Peyer's patch (tissue), 4 donors: ENCODE measurements at regions not wholly inside any gene's neighbourhood (a gene's known extent, or its start where the extent isn't known, plus 50 kb on each side); places are given as distances from the start of the nearest gene placed in this dataset.

ENCODE experiments used
- DNase-seq, 3 donors: peaks; one replicate each; pipeline ENCODE4 v3.0.0-alpha.2; 2017 to 2019
- H3K27ac ChIP-seq, 4 donors: fragments of 200-600 bp; sonication (generic); one replicate each; pipeline ENCODE4 v1.5.1; 2016 to 2019
- H3K27me3 ChIP-seq, 2 donors: fragments of 200-600 bp; sonication (generic); one replicate each; pipeline ENCODE4 v1.5.1; 2019
- H3K36me3 ChIP-seq, 3 donors: fragments of 200-600 bp; sonication (generic); one replicate each; pipeline ENCODE4 v1.5.1; 2016 to 2019
- H3K4me1 ChIP-seq, 4 donors: fragments of 200-600 bp; sonication (generic); one replicate each; pipeline ENCODE4 v1.5.1; 2016 to 2019
- H3K4me3 ChIP-seq, 4 donors: fragments of 200-600 bp; sonication (generic); 1 replicate in 3 of 4; 2 replicates in 1 of 4; pipeline ENCODE4 v1.5.1; 2016 to 2019; ENCODE audit warnings: mild to moderate bottlenecking in 1 of 4
- H3K9me3 ChIP-seq, 4 donors: fragments of 200-600 bp; sonication (generic); one replicate each; pipeline ENCODE4 v1.5.1; 2016 to 2019; ENCODE audit warnings: mild to moderate bottlenecking in 1 of 4
- POLR2A ChIP-seq, 2 donors: fragments of 450-650 bp; IDR thresholded peaks; one replicate each; pipeline ENCODE4 v1.5.1; 2017; ENCODE audit warnings: antibody characterized with exemption in 2 of 2, mild to moderate bottlenecking in 2 of 2, moderate library complexity in 2 of 2
- TF ChIP-seq, protein P1 (sequence below), 6 experiments: fragments of 450-650 bp in 4 of 6; fragments of 200-600 bp in 2 of 6; sonication (generic) in 1 of 6; IDR thresholded peaks; one replicate each; pipeline ENCODE4 v1.5.1; 2017 to 2019; ENCODE audit warnings: antibody characterized with exemption in 6 of 6, mild to moderate bottlenecking in 3 of 6, moderate library complexity in 1 of 6

GRCh38 chr4:160580581-160580980 is 1477.7 kb downstream of the RAPGEF2 start:
- TF ChIP-seq, protein P1, sequence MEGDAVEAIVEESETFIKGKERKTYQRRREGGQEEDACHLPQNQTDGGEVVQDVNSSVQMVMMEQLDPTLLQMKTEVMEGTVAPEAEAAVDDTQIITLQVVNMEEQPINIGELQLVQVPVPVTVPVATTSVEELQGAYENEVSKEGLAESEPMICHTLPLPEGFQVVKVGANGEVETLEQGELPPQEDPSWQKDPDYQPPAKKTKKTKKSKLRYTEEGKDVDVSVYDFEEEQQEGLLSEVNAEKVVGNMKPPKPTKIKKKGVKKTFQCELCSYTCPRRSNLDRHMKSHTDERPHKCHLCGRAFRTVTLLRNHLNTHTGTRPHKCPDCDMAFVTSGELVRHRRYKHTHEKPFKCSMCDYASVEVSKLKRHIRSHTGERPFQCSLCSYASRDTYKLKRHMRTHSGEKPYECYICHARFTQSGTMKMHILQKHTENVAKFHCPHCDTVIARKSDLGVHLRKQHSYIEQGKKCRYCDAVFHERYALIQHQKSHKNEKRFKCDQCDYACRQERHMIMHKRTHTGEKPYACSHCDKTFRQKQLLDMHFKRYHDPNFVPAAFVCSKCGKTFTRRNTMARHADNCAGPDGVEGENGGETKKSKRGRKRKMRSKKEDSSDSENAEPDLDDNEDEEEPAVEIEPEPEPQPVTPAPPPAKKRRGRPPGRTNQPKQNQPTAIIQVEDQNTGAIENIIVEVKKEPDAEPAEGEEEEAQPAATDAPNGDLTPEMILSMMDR (IDR thresholded peaks at IDR 0.05), result no peak
- no peak for TF ChIP-seq POLR2A (IDR thresholded peaks at IDR 0.05)
- DNase-seq, result no peak
- H3K4me3 ChIP-seq, result no peak overlapping the region
- H3K9me3 ChIP-seq, result no peaks in the 10 kb centered on the region
- H3K4me1 ChIP-seq, result no peaks in the 10 kb centered on the region
- H3K36me3 ChIP-seq, result no peaks in the 10 kb centered on the region
- H3K27me3 ChIP-seq, result no peaks in the 10 kb centered on the region
- H3K27ac ChIP-seq, result no peak overlapping the region

- H3K27ac ChIP-seq, result no peak overlapping the region
- H3K9me3 ChIP-seq, result no peaks in the 10 kb centered on the region
- H3K27me3 ChIP-seq, result no peaks in the 10 kb centered on the region
- H3K4me3 ChIP-seq, result no peak overlapping the region
- no peak for DNase-seq
- TF ChIP-seq, protein P1 (IDR thresholded peaks at IDR 0.05), result no peak
- no peak for TF ChIP-seq POLR2A (IDR thresholded peaks at IDR 0.05)
- no peaks in the 10 kb centered on the region for H3K4me1 ChIP-seq
- no peaks in the 10 kb centered on the region for H3K36me3 ChIP-seq
Observed at GRCh38 chr4:160592258-160592657, 1489.4 kb downstream of the RAPGEF2 start.

DNA sequence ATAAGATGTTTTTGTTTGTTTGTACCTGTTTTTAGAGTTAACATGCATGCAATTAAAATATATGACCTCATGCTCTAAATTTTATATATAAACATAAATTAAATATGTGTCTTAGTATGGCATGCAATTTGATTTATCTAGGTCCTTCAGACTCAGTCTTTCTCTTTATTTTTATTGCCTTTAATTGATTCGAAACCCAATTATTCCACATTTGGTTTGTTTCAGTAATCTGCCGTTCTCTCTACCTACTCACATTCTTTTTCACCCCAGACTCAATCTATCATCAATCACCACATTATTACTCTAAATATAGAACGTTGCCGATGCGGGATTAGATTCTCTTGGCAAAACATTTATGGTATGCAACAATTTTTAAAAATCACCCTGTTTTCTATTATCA is 1492.8 kb downstream of the RAPGEF2 start:
- Histone ChIP-seq H3K27me3 (no peaks in the 10 kb centered on the region), H3K9me3 (no peaks in the 10 kb centered on the region), H3K4me3 (no peak overlapping the region), H3K4me1 (no peaks in the 10 kb centered on the region), H3K27ac (no peak overlapping the region), H3K36me3 (no peaks in the 10 kb centered on the region)
- no peak for TF ChIP-seq POLR2A (IDR thresholded peaks at IDR 0.05)
- TF ChIP-seq, protein P1 (IDR thresholded peaks at IDR 0.05), result no peak
- DNase-seq, result no peak

DNA sequence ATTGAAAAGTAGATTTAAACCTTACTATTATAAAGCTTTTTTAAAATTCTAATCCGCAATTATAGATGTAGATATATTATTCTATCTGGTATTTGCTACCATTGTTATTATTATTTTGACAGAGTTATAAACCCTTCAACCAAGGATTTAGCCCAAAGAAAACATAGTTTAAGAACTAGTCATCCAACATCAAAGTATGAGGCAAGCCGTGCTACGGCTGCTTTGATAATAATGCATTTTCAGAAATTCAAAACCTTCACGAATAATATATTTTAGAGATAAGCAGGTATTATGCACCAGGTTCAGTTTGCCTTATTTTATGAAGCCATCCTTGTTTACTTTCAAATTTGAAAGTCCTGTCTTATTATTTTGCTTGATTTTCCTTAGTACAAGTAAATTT is 1501.7 kb downstream of the RAPGEF2 start:
- H3K27me3 ChIP-seq, result no peaks in the 10 kb centered on the region
- H3K36me3 ChIP-seq, result no peaks in the 10 kb centered on the region
- DNase-seq, result no peak
- no peaks in the 10 kb centered on the region for H3K4me1 ChIP-seq
- no peaks in the 10 kb centered on the region for H3K9me3 ChIP-seq
- no peak overlapping the region for H3K27ac ChIP-seq
- no peak for TF ChIP-seq POLR2A (IDR thresholded peaks at IDR 0.05)
- TF ChIP-seq, protein P1 (IDR thresholded peaks at IDR 0.05), result no peak
- H3K4me3 ChIP-seq, result no peak overlapping the region

GRCh38 chr4:160611181-160611580 is 1508.3 kb downstream of the RAPGEF2 start:
- TF ChIP-seq, protein P1 (IDR thresholded peaks at IDR 0.05), result no peak
- no peak for TF ChIP-seq POLR2A (IDR thresholded peaks at IDR 0.05)
- DNase-seq, result no peak
- H3K27ac ChIP-seq, result no peak overlapping the region
- H3K9me3 ChIP-seq, result no peaks in the 10 kb centered on the region
- H3K4me3 ChIP-seq, result no peak overlapping the region
- H3K27me3 ChIP-seq, result no peaks in the 10 kb centered on the region
- H3K4me1 ChIP-seq, result no peaks in the 10 kb centered on the region
- H3K36me3 ChIP-seq, result no peaks in the 10 kb centered on the region

- H3K4me3 ChIP-seq, result no peak overlapping the region
- H3K27ac ChIP-seq, result no peak overlapping the region
- no peaks in the 10 kb centered on the region for H3K27me3 ChIP-seq
- no peaks in the 10 kb centered on the region for H3K9me3 ChIP-seq
- TF ChIP-seq, protein P1 (IDR thresholded peaks at IDR 0.05), result no peak
- no peak for TF ChIP-seq POLR2A (IDR thresholded peaks at IDR 0.05)
- no peak for DNase-seq
- no peaks in the 10 kb centered on the region for H3K36me3 ChIP-seq
- H3K4me1 ChIP-seq, result no peaks in the 10 kb centered on the region
Observed at GRCh38 chr4:160631044-160631443, 1528.2 kb downstream of the RAPGEF2 start.
